Karpas-422 (cell line): ENCODE measurements at regions not wholly inside any gene's neighbourhood (a gene's known extent, or its start where the extent isn't known, plus 50 kb on each side); places are given as distances from the start of the nearest gene placed in this dataset.

Source experiments
- DNase-seq: peaks from one replicate; pipeline ENCODE4 v3.0.0-alpha.2; 2015
- H2AFZ ChIP-seq: fragments of 200-600 bp; sonication (generic); 2 replicates; pipeline ENCODE4 v1.6.1; 2014; ENCODE audit warnings: antibody characterized with exemption, low read length, mixed read lengths
- H3K27ac ChIP-seq: fragments of 200-600 bp; sonication (generic); 2 replicates; pipeline ENCODE4 v1.5.1; 2014; ENCODE audit warnings: mild to moderate bottlenecking, low read length, moderate library complexity
- H3K27me3 ChIP-seq: fragments of 200-600 bp; sonication (generic); 2 replicates; pipeline ENCODE4 v1.6.1; 2014; ENCODE audit warnings: low read length, mixed read lengths
- H3K36me3 ChIP-seq: fragments of 200-600 bp; sonication (generic); 2 replicates; pipeline ENCODE4 v1.6.1; 2014; ENCODE audit warnings: low read length, mixed read lengths; ENCODE audit not compliant: insufficient read depth
- H3K4me1 ChIP-seq: fragments of 200-600 bp; sonication (generic); 2 replicates; pipeline ENCODE4 v1.6.1; 2014; ENCODE audit warnings: mild to moderate bottlenecking, low read length, mixed read lengths
- H3K4me2 ChIP-seq: fragments of 200-600 bp; sonication (generic); 2 replicates; pipeline ENCODE4 v1.6.1; 2014; ENCODE audit warnings: low read length, low read depth, mild to moderate bottlenecking; ENCODE audit not compliant: poor library complexity, severe bottlenecking
- H3K4me3 ChIP-seq: fragments of 200-600 bp; sonication (generic); 2 replicates; pipeline ENCODE4 v1.5.1; 2014; ENCODE audit warnings: mild to moderate bottlenecking, antibody characterized with exemption, low read length, mixed read lengths
- H3K79me2 ChIP-seq: fragments of 200-600 bp; sonication (generic); 2 replicates; pipeline ENCODE4 v1.6.1; 2014; ENCODE audit warnings: mild to moderate bottlenecking, low read length, mixed read lengths
- H3K9ac ChIP-seq: fragments of 200-600 bp; sonication (generic); 2 replicates; pipeline ENCODE4 v1.6.0; 2014; ENCODE audit warnings: low read length
- H3K9me2 ChIP-seq: fragments of 200-600 bp; sonication (generic), shearing (Covaris generic); replicated peaks from 2 replicates; pipeline ENCODE4 v1.6.0; 2014; ENCODE audit warnings: mild to moderate bottlenecking, low read length, moderate library complexity; ENCODE audit not compliant: insufficient read depth
- H3K9me3 ChIP-seq: fragments of 300-700, 200-600 bp; sonication (generic); 2 replicates; pipeline ENCODE4 v1.6.1; 2014; ENCODE audit warnings: low read length, mixed read lengths
- H4K20me1 ChIP-seq: fragments of 200-600 bp; sonication (generic); 2 replicates; pipeline ENCODE4 v1.6.1; 2014; ENCODE audit warnings: mild to moderate bottlenecking, antibody characterized with exemption, low read length, low read depth; ENCODE audit not compliant: insufficient read depth

- Histone ChIP-seq H3K36me3 (no peaks in the 10 kb centered on the region), H3K4me3 (no peak overlapping the region), H3K9ac (no peak overlapping the region), H3K9me3 (peaks cover 6% of the 10 kb centered on the region; the same call in 1 of the 2 replicates), H3K4me2 (no peak overlapping the region), H2AFZ (peak overlapping the region; percentile 32; the same call in 1 of the 2 replicates), H3K79me2 (no peaks in the 10 kb centered on the region), H3K27ac (no peak overlapping the region), H4K20me1 (no peaks in the 10 kb centered on the region), H3K9me2 (no peaks in the 10 kb centered on the region), H3K27me3 (no peaks in the 10 kb centered on the region), H3K4me1 (no peaks in the 10 kb centered on the region)
- DNase-seq, result no peak
Observed at GRCh38 chr13:64327505-64328194, 2902.5 kb downstream of the PCDH9 start.

GRCh38 chr13:64314331-64314730, 2898.7 kb upstream of the PCDH20 start:
- no peak for DNase-seq
- Histone ChIP-seq H3K9me2 (no peaks in the 10 kb centered on the region), H4K20me1 (no peaks in the 10 kb centered on the region), H3K27ac (no peak overlapping the region), H2AFZ (no peak overlapping the region), H3K79me2 (no peaks in the 10 kb centered on the region), H3K27me3 (no peaks in the 10 kb centered on the region), H3K4me2 (no peak overlapping the region), H3K9me3 (peaks cover 14% of the 10 kb centered on the region; the same call in 1 of the 2 replicates), H3K9ac (no peak overlapping the region), H3K4me3 (no peak overlapping the region), H3K4me1 (no peaks in the 10 kb centered on the region), H3K36me3 (no peaks in the 10 kb centered on the region)

- Histone ChIP-seq H3K4me3 (no peak overlapping the region), H3K4me1 (no peaks in the 10 kb centered on the region), H3K9ac (no peak overlapping the region), H2AFZ (no peak overlapping the region), H3K79me2 (no peaks in the 10 kb centered on the region), H3K4me2 (no peak overlapping the region), H3K27me3 (no peaks in the 10 kb centered on the region), H3K9me2 (no peaks in the 10 kb centered on the region), H3K27ac (no peak overlapping the region), H3K36me3 (no peaks in the 10 kb centered on the region), H3K9me3 (peaks cover 12% of the 10 kb centered on the region; the same call in 1 of the 2 replicates), H4K20me1 (no peaks in the 10 kb centered on the region)
- DNase-seq, result no peak
Observed at GRCh38 chr13:64311948-64312347, 2896.3 kb upstream of the PCDH20 start.

- H3K4me3 ChIP-seq, result no peak overlapping the region
- H3K4me2 ChIP-seq, result no peak overlapping the region
- H3K27me3 ChIP-seq, result no peaks in the 10 kb centered on the region
- no peak for DNase-seq
- H4K20me1 ChIP-seq, result no peaks in the 10 kb centered on the region
- H3K79me2 ChIP-seq, result no peaks in the 10 kb centered on the region
- peak overlapping the region; percentile 21; the same call in 1 of the 2 replicates for H2AFZ ChIP-seq
- no peaks in the 10 kb centered on the region for H3K4me1 ChIP-seq
- H3K27ac ChIP-seq, result no peak overlapping the region
- peaks cover 10% of the 10 kb centered on the region; the same call in 1 of the 2 replicates for H3K9me3 ChIP-seq
- no peaks in the 10 kb centered on the region for H3K9me2 ChIP-seq
- H3K36me3 ChIP-seq, result no peaks in the 10 kb centered on the region
- H3K9ac ChIP-seq, result no peak overlapping the region
Observed at GRCh38 chr13:64311112-64311511, 2895.5 kb upstream of the PCDH20 start.

- H3K9me3 ChIP-seq, result no peaks in the 10 kb centered on the region; the same call in 1 of the 2 replicates
- no peak overlapping the region for H3K27ac ChIP-seq
- H3K36me3 ChIP-seq, result no peaks in the 10 kb centered on the region
- H3K27me3 ChIP-seq, result no peaks in the 10 kb centered on the region
- no peaks in the 10 kb centered on the region for H4K20me1 ChIP-seq
- no peak overlapping the region for H3K9ac ChIP-seq
- H2AFZ ChIP-seq, result no peak overlapping the region
- H3K79me2 ChIP-seq, result no peaks in the 10 kb centered on the region
- H3K4me1 ChIP-seq, result no peaks in the 10 kb centered on the region
- H3K4me2 ChIP-seq, result no peak overlapping the region
- no peak for DNase-seq
- H3K9me2 ChIP-seq, result no peaks in the 10 kb centered on the region
- H3K4me3 ChIP-seq, result no peak overlapping the region
Observed at GRCh38 chr13:64305246-64305645, 2889.6 kb upstream of the PCDH20 start.

- Histone ChIP-seq H2AFZ (no peak overlapping the region), H3K79me2 (no peaks in the 10 kb centered on the region), H3K4me1 (no peaks in the 10 kb centered on the region), H3K4me2 (no peak overlapping the region), H4K20me1 (no peaks in the 10 kb centered on the region), H3K27me3 (no peaks in the 10 kb centered on the region), H3K36me3 (no peaks in the 10 kb centered on the region), H3K9ac (no peak overlapping the region), H3K9me2 (no peaks in the 10 kb centered on the region), H3K27ac (no peak overlapping the region), H3K9me3 (no peaks in the 10 kb centered on the region; the same call in 1 of the 2 replicates), H3K4me3 (no peak overlapping the region)
- no peak for DNase-seq
Observed at GRCh38 chr13:64300239-64300638, 2884.6 kb upstream of the PCDH20 start.

GRCh38 chr13:64293923-64294322, 2878.3 kb upstream of the PCDH20 start:
- Histone ChIP-seq H3K79me2 (no peaks in the 10 kb centered on the region), H3K4me1 (no peaks in the 10 kb centered on the region), H2AFZ (no peak overlapping the region), H3K4me2 (no peak overlapping the region), H3K9ac (no peak overlapping the region), H3K9me3 (no peaks in the 10 kb centered on the region), H3K4me3 (no peak overlapping the region), H3K9me2 (no peaks in the 10 kb centered on the region), H3K36me3 (no peaks in the 10 kb centered on the region), H4K20me1 (no peaks in the 10 kb centered on the region), H3K27ac (no peak overlapping the region), H3K27me3 (no peaks in the 10 kb centered on the region)
- no peak for DNase-seq

GRCh38 chr13:64289702-64290101, 2874.1 kb upstream of the PCDH20 start:
- H3K4me2 ChIP-seq, result no peak overlapping the region
- no peaks in the 10 kb centered on the region for H3K79me2 ChIP-seq
- H3K27me3 ChIP-seq, result no peaks in the 10 kb centered on the region
- no peak overlapping the region for H3K4me3 ChIP-seq
- H3K36me3 ChIP-seq, result no peaks in the 10 kb centered on the region
- H3K27ac ChIP-seq, result no peak overlapping the region
- peak overlapping the region; percentile 49; the same call in 1 of the 2 replicates for H2AFZ ChIP-seq
- no peaks in the 10 kb centered on the region for H3K9me3 ChIP-seq
- 0 out of 2 replicates have a peak, but pooled peaks cover under 1% of the 10 kb centered on the region for H3K4me1 ChIP-seq
- no peak overlapping the region for H3K9ac ChIP-seq
- H4K20me1 ChIP-seq, result no peaks in the 10 kb centered on the region
- no peak for DNase-seq
- H3K9me2 ChIP-seq, result no peaks in the 10 kb centered on the region
